ENCODE measurements at regions not wholly inside any gene's neighbourhood (a gene's known extent, or its start where the extent isn't known, plus 50 kb on each side); places are given as distances from the start of the nearest gene placed in this dataset.

DNA sequence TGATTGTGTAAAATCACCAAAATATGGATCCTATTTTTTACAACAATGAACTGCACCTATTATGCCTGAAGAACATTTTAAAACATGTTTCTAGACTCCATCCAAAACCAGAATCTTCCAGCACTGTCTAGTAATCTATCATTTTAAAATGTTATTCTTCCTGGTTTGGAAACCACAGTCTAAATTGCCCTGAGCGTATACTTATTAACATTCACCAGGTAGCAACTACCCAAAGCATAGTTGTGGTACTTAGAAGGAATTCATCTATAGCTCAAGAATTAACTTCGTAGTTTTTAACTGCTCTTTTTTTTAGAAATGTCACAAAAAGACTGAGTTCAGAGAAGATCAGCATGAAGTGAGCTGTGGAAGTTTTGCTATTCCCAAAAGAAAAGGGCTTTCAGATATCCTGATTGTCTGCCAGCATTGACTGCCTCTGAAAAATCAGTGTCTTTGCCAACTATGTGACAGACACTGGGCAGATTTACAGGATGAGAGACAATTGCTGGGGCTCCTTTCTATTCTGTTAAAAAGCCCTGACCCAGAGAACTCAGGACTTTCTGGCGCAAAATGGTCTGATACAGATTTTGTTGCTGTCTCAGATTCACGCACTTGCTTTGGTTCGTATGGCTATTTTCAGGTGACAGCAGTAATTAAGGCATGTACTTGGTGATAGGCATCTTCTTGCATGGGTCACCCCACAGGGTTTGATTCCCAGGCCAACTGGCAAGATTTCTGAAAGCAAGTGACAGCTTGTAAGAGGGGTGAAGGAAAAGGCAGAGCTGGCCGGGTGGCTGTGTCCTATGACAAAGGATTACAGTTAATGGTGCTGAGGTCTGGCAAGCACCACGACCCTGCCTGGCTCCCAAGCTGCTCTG is 152.5 kb upstream of the RAI14 start:
- H4K20me1 ChIP-seq (replicated peaks; ENCODE audit: control insufficient read depth, extremely low read depth, insufficient read depth, low read length): no peaks in the 10 kb centered on the region
- no peak overlapping the region for H3K27ac ChIP-seq (ENCODE audit: insufficient read depth, low read depth, low read length)
- ChIA-PET CTCF (interaction anchor here (1.8 to 1.9 kb wide), 2 partner anchors 17 to 18 kb away, joined by 5 to 7 read pairs; no protein-coding TSS in a partner anchor), POLR2A (no interaction called here)
- H3K9me1 ChIP-seq (replicated peaks; ENCODE audit: control insufficient read depth, extremely low read depth, insufficient read depth, low read length): no peaks in the 10 kb centered on the region
- intact Hi-C loops (cut with micrococcal nuclease) (no loop called here), dilution Hi-C loops (cut with MboI; ENCODE audit: extremely low pct_ligation_motif_present, low sequenced_read_pairs) (no loop called here)
- H3K4me1 ChIP-seq (ENCODE audit: control insufficient read depth, extremely low read depth, insufficient read depth, low read length): peaks cover 10% of the 10 kb centered on the region
- no TSS peak for BruUV-seq (replicated peaks)
- H3K79me2 ChIP-seq (ENCODE audit: control insufficient read depth, insufficient read depth, low read length): no peaks in the 10 kb centered on the region
- H2AFZ ChIP-seq (ENCODE audit: low read depth, low read length): no peak overlapping the region
- FAIRE-seq (peak; percentile 47), DNase-seq (ENCODE audit: low read depth, low spot score) (no peak)
- no peak overlapping the region for H3K9ac ChIP-seq (replicated peaks; ENCODE audit: extremely low read depth, insufficient read depth, low read length)
- H3K9me3 ChIP-seq (replicated peaks; ENCODE audit: control insufficient read depth, insufficient read depth, low read length): no peaks in the 10 kb centered on the region
- no peaks in the 10 kb centered on the region for H3K36me3 ChIP-seq (ENCODE audit: control insufficient read depth in 2 of 2, extremely low read depth in 1 of 2, insufficient read depth in 2 of 2, low read length in 2 of 2)
- H3K4me2 ChIP-seq (ENCODE audit: insufficient read depth, low read length): no peak overlapping the region
- H3K27me3 ChIP-seq (ENCODE audit: control insufficient read depth in 2 of 2, insufficient read depth in 2 of 2, low read length in 2 of 2): no peaks in the 10 kb centered on the region
- H3K4me3 ChIP-seq (replicated peaks in 1 of 3; ENCODE audit: insufficient read depth in 1 of 3, low read depth in 1 of 3, low read length in 3 of 3): no peak overlapping the region
- TF ChIP-seq MYC (IDR thresholded peaks at IDR 0.05; ENCODE audit: low read depth, low read length) (no peak), EZH2 (IDR thresholded peaks at IDR 0.05; ENCODE audit: borderline replicate concordance, low read depth, low read length, severe bottlenecking) (no peak), GATA2 (IDR thresholded peaks at IDR 0.05; ENCODE audit: insufficient read depth, insufficient read length, low read depth, low read length) (no peak), POLR2A (IDR thresholded peaks at IDR 0.05; ENCODE audit: low read depth, low read length) (no peak), JUN (IDR thresholded peaks at IDR 0.05; ENCODE audit: borderline replicate concordance, insufficient read depth, insufficient read length, low read depth) (no peak), FOS (IDR thresholded peaks at IDR 0.05; ENCODE audit: borderline replicate concordance, insufficient read depth, low read length) (no peak), POLR2AphosphoS5 (IDR thresholded peaks at IDR 0.05; ENCODE audit: insufficient read depth, low read depth, low read length) (no peak)
- TF ChIP-seq, protein P1, sequence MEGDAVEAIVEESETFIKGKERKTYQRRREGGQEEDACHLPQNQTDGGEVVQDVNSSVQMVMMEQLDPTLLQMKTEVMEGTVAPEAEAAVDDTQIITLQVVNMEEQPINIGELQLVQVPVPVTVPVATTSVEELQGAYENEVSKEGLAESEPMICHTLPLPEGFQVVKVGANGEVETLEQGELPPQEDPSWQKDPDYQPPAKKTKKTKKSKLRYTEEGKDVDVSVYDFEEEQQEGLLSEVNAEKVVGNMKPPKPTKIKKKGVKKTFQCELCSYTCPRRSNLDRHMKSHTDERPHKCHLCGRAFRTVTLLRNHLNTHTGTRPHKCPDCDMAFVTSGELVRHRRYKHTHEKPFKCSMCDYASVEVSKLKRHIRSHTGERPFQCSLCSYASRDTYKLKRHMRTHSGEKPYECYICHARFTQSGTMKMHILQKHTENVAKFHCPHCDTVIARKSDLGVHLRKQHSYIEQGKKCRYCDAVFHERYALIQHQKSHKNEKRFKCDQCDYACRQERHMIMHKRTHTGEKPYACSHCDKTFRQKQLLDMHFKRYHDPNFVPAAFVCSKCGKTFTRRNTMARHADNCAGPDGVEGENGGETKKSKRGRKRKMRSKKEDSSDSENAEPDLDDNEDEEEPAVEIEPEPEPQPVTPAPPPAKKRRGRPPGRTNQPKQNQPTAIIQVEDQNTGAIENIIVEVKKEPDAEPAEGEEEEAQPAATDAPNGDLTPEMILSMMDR (IDR thresholded peaks at IDR 0.05; ENCODE audit: extremely low read depth in 1 of 2, insufficient read depth in 1 of 2, low read depth in 1 of 2, low read length in 2 of 2): no peak
- TF ChIP-seq, protein P2, sequence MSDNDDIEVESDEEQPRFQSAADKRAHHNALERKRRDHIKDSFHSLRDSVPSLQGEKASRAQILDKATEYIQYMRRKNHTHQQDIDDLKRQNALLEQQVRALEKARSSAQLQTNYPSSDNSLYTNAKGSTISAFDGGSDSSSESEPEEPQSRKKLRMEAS (IDR thresholded peaks at IDR 0.05; ENCODE audit: insufficient read depth, insufficient read length): no peak
